ENCODE measurements at regions not wholly inside any gene's neighbourhood (a gene's known extent, or its start where the extent isn't known, plus 50 kb on each side); places are given as distances from the start of the nearest gene placed in this dataset.

DNA sequence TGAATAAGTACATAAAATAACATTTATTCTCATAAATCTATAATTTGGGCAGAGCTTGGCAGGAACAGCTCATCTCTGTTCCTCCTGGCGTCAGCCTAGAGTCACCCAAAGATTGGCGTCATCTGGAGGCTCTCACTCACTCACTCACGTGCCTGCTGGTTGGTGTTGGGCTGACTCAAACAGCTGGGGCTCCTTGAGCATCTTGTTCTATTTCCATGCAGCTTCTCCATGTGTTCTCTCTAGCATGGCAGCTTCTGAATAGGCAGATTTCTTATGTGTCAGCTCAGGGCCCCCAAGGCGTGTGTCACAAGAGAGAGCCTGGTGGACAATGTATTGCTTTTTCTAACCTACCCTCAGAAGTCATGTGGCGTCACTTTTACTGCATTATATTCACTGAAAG is 70.6 kb upstream of the RAB3GAP2 start (continued):
- TF ChIP-seq, protein P1, sequence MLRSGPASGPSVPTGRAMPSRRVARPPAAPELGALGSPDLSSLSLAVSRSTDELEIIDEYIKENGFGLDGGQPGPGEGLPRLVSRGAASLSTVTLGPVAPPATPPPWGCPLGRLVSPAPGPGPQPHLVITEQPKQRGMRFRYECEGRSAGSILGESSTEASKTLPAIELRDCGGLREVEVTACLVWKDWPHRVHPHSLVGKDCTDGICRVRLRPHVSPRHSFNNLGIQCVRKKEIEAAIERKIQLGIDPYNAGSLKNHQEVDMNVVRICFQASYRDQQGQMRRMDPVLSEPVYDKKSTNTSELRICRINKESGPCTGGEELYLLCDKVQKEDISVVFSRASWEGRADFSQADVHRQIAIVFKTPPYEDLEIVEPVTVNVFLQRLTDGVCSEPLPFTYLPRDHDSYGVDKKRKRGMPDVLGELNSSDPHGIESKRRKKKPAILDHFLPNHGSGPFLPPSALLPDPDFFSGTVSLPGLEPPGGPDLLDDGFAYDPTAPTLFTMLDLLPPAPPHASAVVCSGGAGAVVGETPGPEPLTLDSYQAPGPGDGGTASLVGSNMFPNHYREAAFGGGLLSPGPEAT (IDR thresholded peaks at IDR 0.05; ENCODE audit: low read depth), result no peak
- no peak for TF ChIP-seq YBX1 (IDR thresholded peaks at IDR 0.05)
- TF ChIP-seq RAD21 (IDR thresholded peaks at IDR 0.05; ENCODE audit: insufficient read depth, low read depth, low read length), result no peak
- TF ChIP-seq SIX5 (IDR thresholded peaks at IDR 0.05; ENCODE audit: low read depth, low read length, severe bottlenecking), result no peak
- TF ChIP-seq JUND (IDR thresholded peaks at IDR 0.05; ENCODE audit: low read depth, low read length), result no peak
- TF ChIP-seq MEF2A (IDR thresholded peaks at IDR 0.05; ENCODE audit: insufficient read depth, low read depth, low read length), result no peak
- no peak for TF ChIP-seq ASH2L (IDR thresholded peaks at IDR 0.05; ENCODE audit: borderline replicate concordance, low read depth)
- no peak for TF ChIP-seq CREM (IDR thresholded peaks at IDR 0.05; ENCODE audit: low read depth)
- TF ChIP-seq, protein P2, sequence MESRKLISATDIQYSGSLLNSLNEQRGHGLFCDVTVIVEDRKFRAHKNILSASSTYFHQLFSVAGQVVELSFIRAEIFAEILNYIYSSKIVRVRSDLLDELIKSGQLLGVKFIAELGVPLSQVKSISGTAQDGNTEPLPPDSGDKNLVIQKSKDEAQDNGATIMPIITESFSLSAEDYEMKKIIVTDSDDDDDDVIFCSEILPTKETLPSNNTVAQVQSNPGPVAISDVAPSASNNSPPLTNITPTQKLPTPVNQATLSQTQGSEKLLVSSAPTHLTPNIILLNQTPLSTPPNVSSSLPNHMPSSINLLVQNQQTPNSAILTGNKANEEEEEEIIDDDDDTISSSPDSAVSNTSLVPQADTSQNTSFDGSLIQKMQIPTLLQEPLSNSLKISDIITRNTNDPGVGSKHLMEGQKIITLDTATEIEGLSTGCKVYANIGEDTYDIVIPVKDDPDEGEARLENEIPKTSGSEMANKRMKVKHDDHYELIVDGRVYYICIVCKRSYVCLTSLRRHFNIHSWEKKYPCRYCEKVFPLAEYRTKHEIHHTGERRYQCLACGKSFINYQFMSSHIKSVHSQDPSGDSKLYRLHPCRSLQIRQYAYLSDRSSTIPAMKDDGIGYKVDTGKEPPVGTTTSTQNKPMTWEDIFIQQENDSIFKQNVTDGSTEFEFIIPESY (IDR thresholded peaks at IDR 0.05), result no peak
- TF ChIP-seq, protein P3, sequence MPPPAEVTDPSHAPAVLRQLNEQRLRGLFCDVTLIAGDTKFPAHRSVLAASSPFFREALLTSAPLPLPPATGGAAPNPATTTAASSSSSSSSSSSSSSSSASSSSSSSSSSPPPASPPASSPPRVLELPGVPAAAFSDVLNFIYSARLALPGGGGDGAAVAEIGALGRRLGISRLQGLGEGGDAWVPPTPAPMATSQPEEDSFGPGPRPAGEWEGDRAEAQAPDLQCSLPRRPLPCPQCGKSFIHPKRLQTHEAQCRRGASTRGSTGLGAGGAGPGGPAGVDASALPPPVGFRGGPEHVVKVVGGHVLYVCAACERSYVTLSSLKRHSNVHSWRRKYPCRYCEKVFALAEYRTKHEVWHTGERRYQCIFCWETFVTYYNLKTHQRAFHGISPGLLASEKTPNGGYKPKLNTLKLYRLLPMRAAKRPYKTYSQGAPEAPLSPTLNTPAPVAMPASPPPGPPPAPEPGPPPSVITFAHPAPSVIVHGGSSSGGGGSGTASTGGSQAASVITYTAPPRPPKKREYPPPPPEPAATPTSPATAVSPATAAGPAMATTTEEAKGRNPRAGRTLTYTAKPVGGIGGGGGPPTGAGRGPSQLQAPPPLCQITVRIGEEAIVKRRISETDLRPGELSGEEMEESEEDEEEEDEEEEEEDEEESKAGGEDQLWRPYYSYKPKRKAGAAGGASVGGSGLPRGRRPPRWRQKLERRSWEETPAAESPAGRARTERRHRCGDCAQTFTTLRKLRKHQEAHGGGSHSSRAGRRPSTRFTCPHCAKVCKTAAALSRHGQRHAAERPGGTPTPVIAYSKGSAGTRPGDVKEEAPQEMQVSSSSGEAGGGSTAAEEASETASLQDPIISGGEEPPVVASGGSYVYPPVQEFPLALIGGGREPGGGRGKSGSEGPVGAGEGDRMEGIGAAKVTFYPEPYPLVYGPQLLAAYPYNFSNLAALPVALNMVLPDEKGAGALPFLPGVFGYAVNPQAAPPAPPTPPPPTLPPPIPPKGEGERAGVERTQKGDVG (CRISPR knock-in tag; IDR thresholded peaks at IDR 0.05), result no peak
- TF ChIP-seq POLR2AphosphoS2 (IDR thresholded peaks at IDR 0.05; ENCODE audit: low read depth, low read length), result no peak
- TF ChIP-seq PAX8 (IDR thresholded peaks at IDR 0.05), result no peak
- no peak for TF ChIP-seq KLF5 (IDR thresholded peaks at IDR 0.05; ENCODE audit: partially characterized antibody)
